ENCODE measurements at regions not wholly inside any gene's neighbourhood (a gene's known extent, or its start where the extent isn't known, plus 50 kb on each side); places are given as distances from the start of the nearest gene placed in this dataset.

DNA sequence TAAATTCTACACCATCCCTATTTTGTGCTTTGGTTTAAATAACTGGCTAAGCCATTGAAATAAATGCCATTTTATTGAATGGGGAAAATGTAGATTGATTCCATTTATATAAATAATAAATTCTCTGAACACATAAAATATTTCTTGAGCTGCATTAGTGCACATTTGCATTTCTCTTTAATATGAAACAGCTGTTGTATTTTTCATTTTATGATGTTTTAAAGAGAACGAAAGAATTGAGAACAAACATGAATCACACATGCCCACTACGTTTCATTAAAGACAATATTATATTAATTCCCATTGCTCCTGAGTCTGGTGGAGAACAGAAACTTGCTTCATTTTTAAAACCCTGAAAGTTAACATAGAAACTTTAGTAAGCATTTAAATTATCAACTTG lies 235.7 kb upstream of the CFAP20DC start (continued):
- TF ChIP-seq, protein P1, sequence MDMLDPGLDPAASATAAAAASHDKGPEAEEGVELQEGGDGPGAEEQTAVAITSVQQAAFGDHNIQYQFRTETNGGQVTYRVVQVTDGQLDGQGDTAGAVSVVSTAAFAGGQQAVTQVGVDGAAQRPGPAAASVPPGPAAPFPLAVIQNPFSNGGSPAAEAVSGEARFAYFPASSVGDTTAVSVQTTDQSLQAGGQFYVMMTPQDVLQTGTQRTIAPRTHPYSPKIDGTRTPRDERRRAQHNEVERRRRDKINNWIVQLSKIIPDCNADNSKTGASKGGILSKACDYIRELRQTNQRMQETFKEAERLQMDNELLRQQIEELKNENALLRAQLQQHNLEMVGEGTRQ (IDR thresholded peaks at IDR 0.05; ENCODE audit: borderline replicate concordance, low read depth, low read length), result no peak
- TF ChIP-seq BMI1 (IDR thresholded peaks at IDR 0.05; ENCODE audit: borderline replicate concordance) (no peak), PAX5 (IDR thresholded peaks at IDR 0.05; ENCODE audit: borderline replicate concordance, low read depth, low read length) (no peak), ZZZ3 (IDR thresholded peaks at IDR 0.05; ENCODE audit: control insufficient read depth, insufficient read length, low read depth) (no peak), CREB1 (IDR thresholded peaks at IDR 0.05; ENCODE audit: low read depth) (no peak), CEBPB (IDR thresholded peaks at IDR 0.05; ENCODE audit: borderline replicate concordance in 1 of 2, low read depth in 2 of 2, low read length in 2 of 2) (no peak), TAF1 (IDR thresholded peaks at IDR 0.05; ENCODE audit: borderline replicate concordance, low read depth, low read length) (no peak), DPF2 (IDR thresholded peaks at IDR 0.05) (no peak)
- TF ChIP-seq, protein P2, sequence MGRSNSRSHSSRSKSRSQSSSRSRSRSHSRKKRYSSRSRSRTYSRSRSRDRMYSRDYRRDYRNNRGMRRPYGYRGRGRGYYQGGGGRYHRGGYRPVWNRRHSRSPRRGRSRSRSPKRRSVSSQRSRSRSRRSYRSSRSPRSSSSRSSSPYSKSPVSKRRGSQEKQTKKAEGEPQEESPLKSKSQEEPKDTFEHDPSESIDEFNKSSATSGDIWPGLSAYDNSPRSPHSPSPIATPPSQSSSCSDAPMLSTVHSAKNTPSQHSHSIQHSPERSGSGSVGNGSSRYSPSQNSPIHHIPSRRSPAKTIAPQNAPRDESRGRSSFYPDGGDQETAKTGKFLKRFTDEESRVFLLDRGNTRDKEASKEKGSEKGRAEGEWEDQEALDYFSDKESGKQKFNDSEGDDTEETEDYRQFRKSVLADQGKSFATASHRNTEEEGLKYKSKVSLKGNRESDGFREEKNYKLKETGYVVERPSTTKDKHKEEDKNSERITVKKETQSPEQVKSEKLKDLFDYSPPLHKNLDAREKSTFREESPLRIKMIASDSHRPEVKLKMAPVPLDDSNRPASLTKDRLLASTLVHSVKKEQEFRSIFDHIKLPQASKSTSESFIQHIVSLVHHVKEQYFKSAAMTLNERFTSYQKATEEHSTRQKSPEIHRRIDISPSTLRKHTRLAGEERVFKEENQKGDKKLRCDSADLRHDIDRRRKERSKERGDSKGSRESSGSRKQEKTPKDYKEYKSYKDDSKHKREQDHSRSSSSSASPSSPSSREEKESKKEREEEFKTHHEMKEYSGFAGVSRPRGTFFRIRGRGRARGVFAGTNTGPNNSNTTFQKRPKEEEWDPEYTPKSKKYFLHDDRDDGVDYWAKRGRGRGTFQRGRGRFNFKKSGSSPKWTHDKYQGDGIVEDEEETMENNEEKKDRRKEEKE (IDR thresholded peaks at IDR 0.05), result no peak
- TF ChIP-seq, protein P3, sequence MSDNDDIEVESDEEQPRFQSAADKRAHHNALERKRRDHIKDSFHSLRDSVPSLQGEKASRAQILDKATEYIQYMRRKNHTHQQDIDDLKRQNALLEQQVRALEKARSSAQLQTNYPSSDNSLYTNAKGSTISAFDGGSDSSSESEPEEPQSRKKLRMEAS (IDR thresholded peaks at IDR 0.05; ENCODE audit: low read depth, low read length), result no peak
- TF ChIP-seq, protein P4, sequence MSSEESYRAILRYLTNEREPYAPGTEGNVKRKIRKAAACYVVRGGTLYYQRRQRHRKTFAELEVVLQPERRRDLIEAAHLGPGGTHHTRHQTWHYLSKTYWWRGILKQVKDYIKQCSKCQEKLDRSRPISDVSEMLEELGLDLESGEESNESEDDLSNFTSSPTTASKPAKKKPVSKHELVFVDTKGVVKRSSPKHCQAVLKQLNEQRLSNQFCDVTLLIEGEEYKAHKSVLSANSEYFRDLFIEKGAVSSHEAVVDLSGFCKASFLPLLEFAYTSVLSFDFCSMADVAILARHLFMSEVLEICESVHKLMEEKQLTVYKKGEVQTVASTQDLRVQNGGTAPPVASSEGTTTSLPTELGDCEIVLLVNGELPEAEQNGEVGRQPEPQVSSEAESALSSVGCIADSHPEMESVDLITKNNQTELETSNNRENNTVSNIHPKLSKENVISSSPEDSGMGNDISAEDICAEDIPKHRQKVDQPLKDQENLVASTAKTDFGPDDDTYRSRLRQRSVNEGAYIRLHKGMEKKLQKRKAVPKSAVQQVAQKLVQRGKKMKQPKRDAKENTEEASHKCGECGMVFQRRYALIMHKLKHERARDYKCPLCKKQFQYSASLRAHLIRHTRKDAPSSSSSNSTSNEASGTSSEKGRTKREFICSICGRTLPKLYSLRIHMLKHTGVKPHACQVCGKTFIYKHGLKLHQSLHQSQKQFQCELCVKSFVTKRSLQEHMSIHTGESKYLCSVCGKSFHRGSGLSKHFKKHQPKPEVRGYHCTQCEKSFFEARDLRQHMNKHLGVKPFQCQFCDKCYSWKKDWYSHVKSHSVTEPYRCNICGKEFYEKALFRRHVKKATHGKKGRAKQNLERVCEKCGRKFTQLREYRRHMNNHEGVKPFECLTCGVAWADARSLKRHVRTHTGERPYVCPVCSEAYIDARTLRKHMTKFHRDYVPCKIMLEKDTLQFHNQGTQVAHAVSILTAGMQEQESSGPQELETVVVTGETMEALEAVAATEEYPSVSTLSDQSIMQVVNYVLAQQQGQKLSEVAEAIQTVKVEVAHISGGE (CRISPR knock-in tag; IDR thresholded peaks at IDR 0.05), result no peak
